ENCODE measurements at regions not wholly inside any gene's neighbourhood (a gene's known extent, or its start where the extent isn't known, plus 50 kb on each side); places are given as distances from the start of the nearest gene placed in this dataset.
A peak's percentile ranks its signal among the peaks of the same experiment; 100 is the strongest.

DNA sequence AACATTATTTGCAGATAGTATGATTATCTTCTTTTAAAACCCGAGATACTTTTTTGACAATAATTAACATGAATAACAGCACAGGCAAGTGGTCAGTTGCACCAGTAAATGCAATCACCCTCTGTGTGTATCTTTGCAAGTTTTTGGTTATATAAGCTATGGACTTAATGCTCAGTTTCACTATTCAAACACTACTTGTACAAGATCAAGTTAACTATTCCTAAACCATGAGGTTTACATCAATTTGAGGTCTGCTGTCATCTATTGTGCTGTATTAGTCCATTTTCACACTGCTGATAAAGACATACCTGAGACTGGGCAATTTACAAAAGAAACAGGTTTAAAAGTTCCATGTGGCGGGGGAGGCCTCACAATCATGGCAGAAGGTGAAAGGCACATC is 323.2 kb downstream of the NR4A2 start:
- TF ChIP-seq, protein P1, sequence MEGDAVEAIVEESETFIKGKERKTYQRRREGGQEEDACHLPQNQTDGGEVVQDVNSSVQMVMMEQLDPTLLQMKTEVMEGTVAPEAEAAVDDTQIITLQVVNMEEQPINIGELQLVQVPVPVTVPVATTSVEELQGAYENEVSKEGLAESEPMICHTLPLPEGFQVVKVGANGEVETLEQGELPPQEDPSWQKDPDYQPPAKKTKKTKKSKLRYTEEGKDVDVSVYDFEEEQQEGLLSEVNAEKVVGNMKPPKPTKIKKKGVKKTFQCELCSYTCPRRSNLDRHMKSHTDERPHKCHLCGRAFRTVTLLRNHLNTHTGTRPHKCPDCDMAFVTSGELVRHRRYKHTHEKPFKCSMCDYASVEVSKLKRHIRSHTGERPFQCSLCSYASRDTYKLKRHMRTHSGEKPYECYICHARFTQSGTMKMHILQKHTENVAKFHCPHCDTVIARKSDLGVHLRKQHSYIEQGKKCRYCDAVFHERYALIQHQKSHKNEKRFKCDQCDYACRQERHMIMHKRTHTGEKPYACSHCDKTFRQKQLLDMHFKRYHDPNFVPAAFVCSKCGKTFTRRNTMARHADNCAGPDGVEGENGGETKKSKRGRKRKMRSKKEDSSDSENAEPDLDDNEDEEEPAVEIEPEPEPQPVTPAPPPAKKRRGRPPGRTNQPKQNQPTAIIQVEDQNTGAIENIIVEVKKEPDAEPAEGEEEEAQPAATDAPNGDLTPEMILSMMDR (IDR thresholded peaks at IDR 0.05; ENCODE audit: insufficient read depth, low read length, severe bottlenecking), result no peak
- Histone ChIP-seq H3K27me3 (ENCODE audit: control insufficient read depth, insufficient read depth, low read length) (no peaks in the 10 kb centered on the region), H3K36me3 (ENCODE audit: control insufficient read depth, insufficient read depth, low read length) (no peaks in the 10 kb centered on the region), H3K4me3 (ENCODE audit: low read depth, low read length) (no peak overlapping the region)
- FAIRE-seq, result no peak
- DNase-seq (ENCODE audit: low read depth), result no peak

DNA sequence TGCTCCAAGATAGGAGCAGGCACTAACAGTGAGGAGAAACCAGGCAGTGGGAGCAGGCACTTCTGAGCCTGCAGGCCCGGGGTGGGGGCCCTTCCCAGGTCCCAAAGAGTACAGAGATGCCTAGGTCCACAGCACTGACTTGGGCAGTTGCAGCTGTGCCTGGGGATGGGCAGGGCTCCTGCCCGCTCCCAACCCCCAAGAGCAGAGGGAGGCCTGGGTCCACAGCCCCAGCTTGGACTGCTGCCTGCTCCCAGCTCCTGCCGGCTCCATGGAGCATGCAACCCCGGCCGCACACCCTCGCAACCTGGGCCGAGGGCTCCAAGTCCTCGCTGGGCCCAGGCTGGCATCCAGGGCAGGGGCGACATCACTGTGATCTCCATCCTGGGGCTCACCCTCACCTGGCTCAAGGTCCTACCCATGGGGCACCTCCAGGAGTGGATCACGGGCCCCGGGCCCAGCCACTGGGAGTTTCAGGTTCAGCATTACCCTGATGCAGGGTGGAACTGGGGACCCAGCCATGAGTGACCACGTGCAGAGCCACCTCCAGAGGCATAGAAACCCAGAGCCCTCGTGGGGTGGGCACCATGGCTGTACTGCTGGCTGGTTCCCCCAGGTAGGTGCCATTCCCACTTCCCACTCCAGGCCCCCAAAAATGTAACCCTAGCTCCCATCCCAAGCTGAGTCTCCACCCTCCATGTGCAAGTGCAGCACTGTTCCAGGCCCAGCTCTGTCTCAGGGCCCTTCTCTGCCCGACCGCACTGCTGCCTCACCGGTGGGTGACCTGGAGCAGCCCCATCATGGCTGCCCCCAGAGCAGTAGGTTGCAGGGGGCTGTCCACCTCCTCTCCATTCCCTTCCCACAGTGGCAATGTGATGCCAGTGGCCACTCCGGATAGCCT is 325.6 kb downstream of the NR4A2 start:
- Histone ChIP-seq H3K36me3 (ENCODE audit: control insufficient read depth, insufficient read depth, low read length) (no peaks in the 10 kb centered on the region), H3K27me3 (ENCODE audit: control insufficient read depth, insufficient read depth, low read length) (no peaks in the 10 kb centered on the region), H3K4me3 (ENCODE audit: low read depth, low read length) (no peak overlapping the region)
- TF ChIP-seq, protein P1 (IDR thresholded peaks at IDR 0.05; ENCODE audit: insufficient read depth, low read length, severe bottlenecking), result no peak
- FAIRE-seq, result no peak
- DNase-seq (ENCODE audit: low read depth), result no peak

DNA sequence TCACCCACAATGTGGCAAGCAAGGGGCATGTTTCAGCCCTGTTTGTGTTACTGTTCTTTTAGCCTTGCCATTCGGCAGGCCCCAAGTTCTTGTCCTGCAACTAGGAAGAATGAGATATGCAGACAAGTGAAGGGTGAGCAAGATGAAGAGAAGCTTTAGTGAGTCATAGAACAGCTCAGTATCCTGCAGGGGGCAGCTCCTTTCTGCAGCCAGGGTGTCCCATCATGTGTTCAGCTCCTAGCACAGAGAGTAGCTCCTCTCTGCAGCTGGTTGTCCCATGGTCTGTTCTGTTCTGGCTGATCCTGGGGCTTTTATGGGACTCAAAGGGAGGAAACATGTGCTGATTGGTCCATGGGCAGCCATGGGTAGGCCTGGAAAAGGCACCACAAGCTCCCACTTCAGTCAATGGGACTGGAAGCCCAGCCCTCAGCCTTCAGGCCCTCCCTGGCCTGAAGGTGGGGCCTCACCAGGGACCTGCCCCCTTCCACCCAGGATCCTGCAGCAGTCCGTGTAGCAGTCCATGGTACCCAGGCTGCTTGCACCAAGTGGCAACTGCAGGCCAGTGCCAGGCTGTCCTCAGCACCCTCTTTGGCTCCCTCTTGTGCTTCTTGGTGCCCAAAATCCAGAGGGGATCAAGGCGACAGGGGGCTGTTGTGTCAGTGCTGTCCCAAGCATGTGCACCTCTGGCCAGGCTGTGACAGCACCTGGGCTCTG is 326.4 kb downstream of the NR4A2 start:
- H3K27me3 ChIP-seq (ENCODE audit: control insufficient read depth, insufficient read depth, low read length), result no peaks in the 10 kb centered on the region
- peak; percentile 68 for FAIRE-seq
- peak; percentile 62 for DNase-seq (ENCODE audit: low read depth)

DNA sequence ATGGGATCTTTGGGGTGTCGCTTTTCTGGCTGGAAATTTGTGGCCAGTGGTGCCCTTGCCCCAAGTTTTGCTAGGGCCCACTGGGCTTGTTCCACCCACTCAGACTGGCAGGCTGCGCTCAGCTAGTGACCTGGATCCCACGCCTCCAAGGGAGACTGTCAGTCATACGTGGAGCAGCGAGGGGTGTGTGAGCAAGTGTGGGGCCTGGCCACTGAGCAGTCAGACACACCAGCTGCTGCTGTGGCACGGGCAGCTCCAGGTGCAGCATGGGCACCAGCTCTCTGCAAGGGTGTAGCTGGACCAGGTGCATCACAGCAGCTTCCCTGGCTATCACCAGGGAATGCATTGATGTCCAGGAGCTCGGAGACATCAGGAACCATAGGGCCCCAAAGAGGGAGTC is 327.0 kb downstream of the NR4A2 start:
- Histone ChIP-seq H3K27me3 (ENCODE audit: control insufficient read depth, insufficient read depth, low read length) (no peaks in the 10 kb centered on the region), H3K36me3 (ENCODE audit: control insufficient read depth, insufficient read depth, low read length) (no peaks in the 10 kb centered on the region), H3K4me3 (ENCODE audit: low read depth, low read length) (no peak overlapping the region)
- TF ChIP-seq, protein P1 (IDR thresholded peaks at IDR 0.05; ENCODE audit: insufficient read depth, low read length, severe bottlenecking), result no peak
- FAIRE-seq (no peak), DNase-seq (ENCODE audit: low read depth) (no peak)

More for the DNA sequence above, 326.4 kb downstream of the NR4A2 start:
- Histone ChIP-seq H3K4me3 (ENCODE audit: low read depth, low read length) (no peak overlapping the region), H3K36me3 (ENCODE audit: control insufficient read depth, insufficient read depth, low read length) (no peaks in the 10 kb centered on the region)
- TF ChIP-seq, protein P1 (IDR thresholded peaks at IDR 0.05; ENCODE audit: insufficient read depth, low read length, severe bottlenecking), result peak; percentile 62

DNA sequence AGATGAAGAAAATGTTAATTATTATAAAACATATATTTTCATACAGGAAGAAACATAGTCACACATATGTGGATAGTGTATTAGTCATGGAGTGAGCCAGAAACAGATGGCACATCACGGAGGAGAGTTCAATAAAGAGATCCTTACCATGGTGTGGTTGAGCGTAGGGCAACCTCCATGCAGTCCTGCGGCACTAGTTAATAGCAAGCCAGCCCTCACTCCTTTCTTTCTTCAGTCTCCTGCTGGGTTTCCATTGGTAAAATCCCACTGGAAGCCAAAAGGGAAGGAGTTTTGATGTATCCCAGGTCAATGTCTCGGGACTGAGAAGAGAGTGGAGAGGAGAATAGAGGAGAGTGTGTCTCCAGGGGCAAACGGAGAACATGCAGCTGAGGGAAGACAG is 328.1 kb downstream of the NR4A2 start:
- Histone ChIP-seq H3K36me3 (ENCODE audit: control insufficient read depth, insufficient read depth, low read length) (no peaks in the 10 kb centered on the region), H3K4me3 (ENCODE audit: low read depth, low read length) (no peak overlapping the region), H3K27me3 (ENCODE audit: control insufficient read depth, insufficient read depth, low read length) (no peaks in the 10 kb centered on the region)
- no peak for FAIRE-seq
- DNase-seq (ENCODE audit: low read depth), result no peak
- TF ChIP-seq, protein P1 (IDR thresholded peaks at IDR 0.05; ENCODE audit: insufficient read depth, low read length, severe bottlenecking), result no peak

Data from bronchial epithelial cell (primary cell).